IMR-90 (cell line): ENCODE measurements at regions not wholly inside any gene's neighbourhood (a gene's known extent, or its start where the extent isn't known, plus 50 kb on each side); places are given as distances from the start of the nearest gene placed in this dataset.

Source experiments
- ATAC-seq: fragments of 200-7000 bp; cut with Tn5 transposase; 2 replicates; pipeline ENCODE4 v1.9.1; 2020; ENCODE audit warnings: low read depth, mild to moderate bottlenecking, moderate library complexity
- BruUV-seq: library from RNA; stranded (reverse); fragments of 400-500 nt; replicated peaks from 2 replicates; lab custom pipeline; 2021; lab: Mats Ljungman, UMichigan
- CTCF ChIA-PET: fragments of 300-600 bp; formaldehyde crosslinking; extraction: SDS; loops from one replicate; lab custom pipeline; 2021; ENCODE audit warnings: antibody characterized with exemption; lab: Yijun Ruan, JAX
- POLR2A ChIA-PET: fragments of 300-600 bp; sonication (Branson Sonifier 250); formaldehyde crosslinking; loops from one replicate; lab custom pipeline; 2022; ENCODE audit warnings: antibody characterized with exemption; ENCODE audit not compliant: unreplicated experiment; lab: Charles Lee
- DNase-seq: peaks from one replicate; pipeline ENCODE4 v3.0.0; 2013
- H2AFZ ChIP-seq: replicated peaks from 2 replicates; pipeline ENCODE3; 2013; ENCODE audit warnings: low read length, mild to moderate bottlenecking; ENCODE audit not compliant: poor library complexity
- H2AK5ac ChIP-seq: 2 replicates; pipeline ENCODE4 v1.6.1; 2013; ENCODE audit warnings: low read depth, low read length, inconsistent platforms
- H2AK9ac ChIP-seq: replicated peaks from 2 replicates; pipeline ENCODE3; 2013; ENCODE audit warnings: mild to moderate bottlenecking, low read depth, low read length, moderate library complexity; ENCODE audit not compliant: poor library complexity
- H2BK120ac ChIP-seq: 2 replicates; pipeline ENCODE4 v1.6.1; 2013; ENCODE audit warnings: low read depth, low read length, inconsistent platforms
- H2BK15ac ChIP-seq: 3 replicates; pipeline ENCODE4 v1.6.1; 2013; ENCODE audit warnings: low read depth, low read length, inconsistent platforms
- H2BK20ac ChIP-seq: 2 replicates; pipeline ENCODE4 v1.6.1; 2013; ENCODE audit warnings: low read depth, mild to moderate bottlenecking, inconsistent platforms, low read length, moderate library complexity
- H2BK5ac ChIP-seq: 2 replicates; pipeline ENCODE4 v1.6.1; 2013; ENCODE audit warnings: mild to moderate bottlenecking, low read depth, low read length, inconsistent platforms; ENCODE audit not compliant: poor library complexity, severe bottlenecking
- H3K14ac ChIP-seq: replicated peaks from 2 replicates; pipeline ENCODE4 v1.6.1; 2013; ENCODE audit warnings: low read depth, low read length, inconsistent platforms
- H3K18ac ChIP-seq: 2 replicates; pipeline ENCODE4 v1.6.1; 2013; ENCODE audit warnings: low read depth, low read length, control low read depth
- H3K23ac ChIP-seq: 2 replicates; pipeline ENCODE4 v1.6.1; 2013; ENCODE audit warnings: low read depth, low read length, inconsistent platforms
- H3K27ac ChIP-seq: 2 replicates; pipeline ENCODE4 v1.5.1; 2013; ENCODE audit warnings: mild to moderate bottlenecking, control low read depth, low read length; ENCODE audit not compliant: insufficient read depth
- H3K27me3 ChIP-seq: 2 replicates; pipeline ENCODE4 v1.6.1; 2013; ENCODE audit warnings: low read length; ENCODE audit not compliant: control insufficient read depth, insufficient read depth
- H3K36me3 ChIP-seq: 2 replicates; pipeline ENCODE4 v1.6.1; 2013; ENCODE audit warnings: low read length, mixed read lengths; ENCODE audit not compliant: control insufficient read depth, insufficient read depth
- H3K4ac ChIP-seq: 2 replicates; pipeline ENCODE4 v1.6.1; 2013; ENCODE audit warnings: low read depth, low read length, inconsistent platforms
- H3K4me1 ChIP-seq: 2 replicates; pipeline ENCODE4 v1.6.1; 2013; ENCODE audit warnings: low read length, mixed read lengths; ENCODE audit not compliant: control insufficient read depth, insufficient read depth
- H3K4me2 ChIP-seq: 2 replicates; pipeline ENCODE4 v1.6.1; 2013; ENCODE audit warnings: low read depth, mild to moderate bottlenecking, control low read depth, low read length, moderate library complexity
- H3K4me3 ChIP-seq: 2 replicates; pipeline ENCODE4 v1.5.1; 2013; ENCODE audit warnings: low read depth, mild to moderate bottlenecking, control low read depth, low read length, moderate library complexity; ENCODE audit not compliant: insufficient read depth
- H3K56ac ChIP-seq: 2 replicates; pipeline ENCODE4 v1.6.1; 2013; ENCODE audit warnings: low read length, inconsistent platforms; ENCODE audit not compliant: insufficient read depth; ENCODE audit errors: extremely low read depth
- H3K79me1 ChIP-seq, 2 experiments: 2 replicates each; pipeline ENCODE4 v1.6.1; 2013; ENCODE audit warnings: low read length in 2 of 2, inconsistent platforms in 1 of 2, low read depth in 1 of 2
- H3K9ac ChIP-seq: 2 replicates; pipeline ENCODE4 v1.6.1; 2013; ENCODE audit warnings: low read depth, low read length, control low read depth
- H3K9me1 ChIP-seq: 2 replicates; pipeline ENCODE4 v1.6.1; 2013; ENCODE audit warnings: low read length, inconsistent platforms; ENCODE audit not compliant: insufficient read depth
- H3K9me3 ChIP-seq: 2 replicates; pipeline ENCODE4 v1.6.1; 2013; ENCODE audit warnings: low read length; ENCODE audit not compliant: control insufficient read depth, insufficient read depth
- H4K20me1 ChIP-seq: 2 replicates; pipeline ENCODE4 v1.6.1; 2013; ENCODE audit warnings: low read length, inconsistent platforms; ENCODE audit not compliant: insufficient read depth
- H4K5ac ChIP-seq: 2 replicates; pipeline ENCODE4 v1.6.1; 2013; ENCODE audit warnings: mild to moderate bottlenecking, low read depth, low read length, control low read depth
- H4K8ac ChIP-seq, 2 experiments: 2 replicates each; pipeline ENCODE4 v1.6.1; 2013; ENCODE audit warnings: low read depth in 2 of 2, low read length in 2 of 2, control low read depth in 1 of 2, inconsistent platforms in 1 of 2
- H4K91ac ChIP-seq: 2 replicates; pipeline ENCODE4 v1.6.1; 2013; ENCODE audit warnings: low read depth, low read length, inconsistent platforms; ENCODE audit not compliant: insufficient read depth
- BHLHE40 ChIP-seq: fragments of 150-350 bp; IDR thresholded peaks from 2 replicates; pipeline ENCODE4 v1.6.1; 2016; ENCODE audit warnings: mild to moderate bottlenecking, low read depth, low read length
- CEBPB ChIP-seq: IDR thresholded peaks from 2 replicates; pipeline ENCODE4 v1.6.1; 2012; ENCODE audit warnings: low read depth, low read length, improper control_type of control experiment
- CHD1 ChIP-seq: IDR thresholded peaks from 2 replicates; pipeline ENCODE4 v1.6.1; 2012; ENCODE audit warnings: low read depth, low read length, improper control_type of control experiment
- MAZ ChIP-seq: IDR thresholded peaks from 2 replicates; pipeline ENCODE4 v1.6.1; 2012; ENCODE audit warnings: low read depth, mild to moderate bottlenecking, low read length, improper control_type of control experiment, moderate library complexity, borderline replicate concordance
- MXI1 ChIP-seq: IDR thresholded peaks from 2 replicates; pipeline ENCODE4 v1.6.1; 2012; ENCODE audit warnings: low read depth, mild to moderate bottlenecking, low read length, moderate library complexity, borderline replicate concordance
- POLR2A ChIP-seq: IDR thresholded peaks from 2 replicates; pipeline ENCODE4 v1.6.1; 2012; ENCODE audit warnings: mild to moderate bottlenecking, low read depth, low read length
- RAD21 ChIP-seq: IDR thresholded peaks from 2 replicates; pipeline ENCODE4 v1.6.1; 2012; ENCODE audit warnings: low read length, improper control_type of control experiment
- RCOR1 ChIP-seq: IDR thresholded peaks from 2 replicates; pipeline ENCODE4 v1.6.1; 2012; ENCODE audit warnings: mild to moderate bottlenecking, low read length, improper control_type of control experiment; ENCODE audit not compliant: insufficient replicate concordance
- RFX5 ChIP-seq: IDR thresholded peaks from 2 replicates; pipeline ENCODE4 v1.8.0; 2012; ENCODE audit warnings: low read depth, mild to moderate bottlenecking, low read length, moderate library complexity
- SMC3 ChIP-seq: fragments of 150-350 bp; IDR thresholded peaks from 2 replicates; pipeline ENCODE4 v1.6.1; 2016; ENCODE audit warnings: low read depth, mild to moderate bottlenecking, antibody characterized with exemption, low read length, moderate library complexity
- WGBS, 2 experiments: methylation state at CpG; one replicate each; pipeline versions ENCODE4 v1.1.5 to v1.1.7; 2013; ENCODE audit warnings: missing lambda C conversion rate in 2 of 2; ENCODE audit not compliant: insufficient read length in 1 of 2; ENCODE audit errors: extremely low coverage in 2 of 2; 5-methylcytosine and 5-hydroxymethylcytosine counted together
- dilution Hi-C: fragments of 300-500 bp; cut with HindIII; formaldehyde crosslinking; loops from one replicate; pipeline ENCODE4 v1.14.3; 2018; ENCODE audit warnings: low sequenced_read_pairs; ENCODE audit not compliant: unreplicated experiment
- in situ Hi-C: fragments of 300-500 bp; cut with MboI; formaldehyde crosslinking; loops from 3 replicates; pipeline ENCODE4 v1.14.3; 2019; ENCODE audit warnings: low sequenced_read_pairs, inconsistent platforms, mixed read lengths
- intact Hi-C: fragments of 100-400 bp; cut with micrococcal nuclease; formaldehyde crosslinking; loops from 2 replicates; pipeline ENCODE4 v1.10.0; 2022
- TF ChIP-seq, protein P1 (sequence below): fragments of 150-350 bp; IDR thresholded peaks from 2 replicates; pipeline ENCODE4 v1.6.1; 2016; ENCODE audit warnings: low read depth, mild to moderate bottlenecking, low read length, moderate library complexity, borderline replicate concordance
- TF ChIP-seq, protein P2 (sequence below): conservative IDR thresholded peaks from 2 replicates; pipeline ENCODE4 v1.5.1; 2012; ENCODE audit warnings: mild to moderate bottlenecking, low read depth, low read length, improper control_type of control experiment

DNA sequence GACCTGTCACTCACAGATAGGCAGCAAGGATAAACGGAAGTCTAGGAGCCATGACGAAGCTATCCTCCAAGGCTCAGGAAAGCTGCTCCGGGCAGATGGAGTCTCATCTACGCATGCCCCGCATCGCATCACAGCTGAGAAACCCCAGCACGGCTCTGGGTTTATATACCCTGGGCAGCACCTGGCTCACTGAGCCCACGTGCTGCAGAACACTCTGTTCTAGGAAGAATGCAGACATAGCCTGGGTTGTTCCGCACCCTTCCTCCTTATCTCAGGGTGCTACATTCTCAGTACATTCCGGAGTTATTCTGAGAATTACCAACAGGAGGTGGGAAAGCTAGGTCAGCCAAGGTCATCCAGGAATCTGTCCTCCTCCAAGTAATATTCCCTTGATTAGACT is 260.4 kb downstream of the CBLN4 start:
- Histone ChIP-seq H3K36me3 (no peaks in the 10 kb centered on the region), H3K9me1 (no peaks in the 10 kb centered on the region), H2AFZ (no peak overlapping the region), H3K14ac (no peak overlapping the region), H3K9ac (no peak overlapping the region), H3K4me1 (no peaks in the 10 kb centered on the region), H2BK20ac (no peak overlapping the region), H3K9me3 (peaks cover 11% of the 10 kb centered on the region), H3K23ac (no peak overlapping the region), H3K79me1 (no peaks in the 10 kb centered on the region), H3K4ac (no peak overlapping the region), H2AK9ac (no peak overlapping the region), H2AK5ac (no peak overlapping the region), H4K8ac (no peak overlapping the region), H3K4me2 (no peak overlapping the region), H3K56ac (no peak overlapping the region), H3K4me3 (no peak overlapping the region), H2BK5ac (no peak overlapping the region), H3K27me3 (no peaks in the 10 kb centered on the region), H2BK15ac (no peak overlapping the region), H4K20me1 (no peaks in the 10 kb centered on the region), H3K18ac (no peak overlapping the region), H2BK120ac (no peak overlapping the region), H4K5ac (no peak overlapping the region), H4K91ac (no peak overlapping the region), H3K27ac (no peak overlapping the region)
- 59% methylated on average over 6 of the region's 10 CpGs; no CpG with 5 or more reads in 1 of the 2 experiments for WGBS, 2 experiments
- in situ Hi-C loops (no loop called here), dilution Hi-C loops (no loop called here), intact Hi-C loops (no loop called here)
- DNase-seq (no peak), ATAC-seq (no peak)
- POLR2A ChIA-PET = no interaction called here
- CTCF ChIA-PET = no interaction called here
- no TSS peak for BruUV-seq
- TF ChIP-seq CEBPB = no peak
- TF ChIP-seq, protein P1, sequence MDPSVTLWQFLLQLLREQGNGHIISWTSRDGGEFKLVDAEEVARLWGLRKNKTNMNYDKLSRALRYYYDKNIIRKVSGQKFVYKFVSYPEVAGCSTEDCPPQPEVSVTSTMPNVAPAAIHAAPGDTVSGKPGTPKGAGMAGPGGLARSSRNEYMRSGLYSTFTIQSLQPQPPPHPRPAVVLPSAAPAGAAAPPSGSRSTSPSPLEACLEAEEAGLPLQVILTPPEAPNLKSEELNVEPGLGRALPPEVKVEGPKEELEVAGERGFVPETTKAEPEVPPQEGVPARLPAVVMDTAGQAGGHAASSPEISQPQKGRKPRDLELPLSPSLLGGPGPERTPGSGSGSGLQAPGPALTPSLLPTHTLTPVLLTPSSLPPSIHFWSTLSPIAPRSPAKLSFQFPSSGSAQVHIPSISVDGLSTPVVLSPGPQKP = no peak
- TF ChIP-seq SMC3 = no peak
- TF ChIP-seq RAD21 = no peak
- no peak for TF ChIP-seq RFX5
- TF ChIP-seq POLR2A = no peak
- no peak for TF ChIP-seq MXI1
- TF ChIP-seq BHLHE40 = no peak
- no peak for TF ChIP-seq CHD1
- TF ChIP-seq, protein P2, sequence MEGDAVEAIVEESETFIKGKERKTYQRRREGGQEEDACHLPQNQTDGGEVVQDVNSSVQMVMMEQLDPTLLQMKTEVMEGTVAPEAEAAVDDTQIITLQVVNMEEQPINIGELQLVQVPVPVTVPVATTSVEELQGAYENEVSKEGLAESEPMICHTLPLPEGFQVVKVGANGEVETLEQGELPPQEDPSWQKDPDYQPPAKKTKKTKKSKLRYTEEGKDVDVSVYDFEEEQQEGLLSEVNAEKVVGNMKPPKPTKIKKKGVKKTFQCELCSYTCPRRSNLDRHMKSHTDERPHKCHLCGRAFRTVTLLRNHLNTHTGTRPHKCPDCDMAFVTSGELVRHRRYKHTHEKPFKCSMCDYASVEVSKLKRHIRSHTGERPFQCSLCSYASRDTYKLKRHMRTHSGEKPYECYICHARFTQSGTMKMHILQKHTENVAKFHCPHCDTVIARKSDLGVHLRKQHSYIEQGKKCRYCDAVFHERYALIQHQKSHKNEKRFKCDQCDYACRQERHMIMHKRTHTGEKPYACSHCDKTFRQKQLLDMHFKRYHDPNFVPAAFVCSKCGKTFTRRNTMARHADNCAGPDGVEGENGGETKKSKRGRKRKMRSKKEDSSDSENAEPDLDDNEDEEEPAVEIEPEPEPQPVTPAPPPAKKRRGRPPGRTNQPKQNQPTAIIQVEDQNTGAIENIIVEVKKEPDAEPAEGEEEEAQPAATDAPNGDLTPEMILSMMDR = no peak
- TF ChIP-seq MAZ = no peak
- TF ChIP-seq RCOR1 = no peak
